ENCODE measurements at regions not wholly inside any gene's neighbourhood (a gene's known extent, or its start where the extent isn't known, plus 50 kb on each side); places are given as distances from the start of the nearest gene placed in this dataset.

GRCh38 chr3:154029926-154030325, 91.3 kb upstream of the ARHGEF26 start:
- no peak for TF ChIP-seq CTCF (conservative IDR thresholded peaks at IDR 0.05; ENCODE audit: low read depth, low read length)
- no peak for TF ChIP-seq EZH2 (IDR thresholded peaks at IDR 0.05; ENCODE audit: borderline replicate concordance, low read depth, low read length, poor library complexity, severe bottlenecking)
